ENCODE measurements at regions not wholly inside any gene's neighbourhood (a gene's known extent, or its start where the extent isn't known, plus 50 kb on each side); places are given as distances from the start of the nearest gene placed in this dataset.

DNA sequence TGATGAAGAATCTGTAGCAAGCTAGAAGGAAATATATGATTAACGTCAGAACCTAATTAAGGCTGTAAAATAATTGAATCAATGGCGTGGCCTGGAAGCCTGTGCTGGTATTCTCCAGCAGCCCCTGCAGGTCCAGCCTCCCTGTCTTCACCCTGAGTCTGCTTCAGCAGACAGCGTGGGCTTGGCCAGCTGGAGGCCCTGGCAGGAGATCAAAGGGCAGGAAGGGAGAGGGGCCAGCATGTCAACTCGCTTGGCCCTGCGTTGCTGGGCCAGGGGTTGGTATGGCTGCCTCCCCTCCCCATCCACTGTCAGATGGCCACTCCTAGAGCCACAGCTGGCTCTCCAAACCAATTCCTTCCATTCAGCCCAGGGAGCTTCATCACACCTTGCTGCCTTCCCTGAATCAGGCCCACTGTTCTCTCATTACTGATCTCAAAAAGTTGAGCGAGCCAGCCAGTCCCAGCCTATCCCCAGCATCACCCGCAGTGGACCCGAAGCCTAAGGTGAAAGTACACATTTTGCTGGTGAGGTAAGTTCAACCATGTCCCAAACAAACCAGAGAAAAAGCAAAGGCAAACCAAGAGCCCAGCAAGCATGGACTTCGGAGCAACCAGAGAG lies 228.4 kb upstream of the AGAP1 start:
- no peak for DNase-seq

DNA sequence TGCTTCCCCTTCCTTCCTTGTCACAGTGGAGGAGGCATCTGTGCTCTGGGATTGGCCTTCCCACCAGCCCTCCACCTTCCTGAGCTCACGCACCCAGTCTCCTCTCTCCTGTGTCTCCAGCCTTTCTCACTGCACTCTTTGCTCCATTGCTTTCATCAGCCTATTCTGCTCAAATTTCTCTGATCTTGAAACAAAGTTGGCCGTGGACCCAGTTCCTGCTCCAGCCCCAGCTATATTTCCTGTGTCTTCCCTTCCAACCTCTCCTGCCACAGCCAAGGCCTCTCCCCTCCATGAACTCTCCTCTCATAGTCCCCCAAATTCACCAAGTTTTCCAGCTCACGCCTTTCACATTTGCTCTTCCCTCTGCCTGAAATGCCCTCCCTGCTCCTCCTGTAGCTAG lies 226.6 kb upstream of the AGAP1 start:
- no peak for DNase-seq

GRCh38 chr2:235268535-235268934 lies 225.3 kb upstream of the AGAP1 start:
- DNase-seq, result no peak

DNA sequence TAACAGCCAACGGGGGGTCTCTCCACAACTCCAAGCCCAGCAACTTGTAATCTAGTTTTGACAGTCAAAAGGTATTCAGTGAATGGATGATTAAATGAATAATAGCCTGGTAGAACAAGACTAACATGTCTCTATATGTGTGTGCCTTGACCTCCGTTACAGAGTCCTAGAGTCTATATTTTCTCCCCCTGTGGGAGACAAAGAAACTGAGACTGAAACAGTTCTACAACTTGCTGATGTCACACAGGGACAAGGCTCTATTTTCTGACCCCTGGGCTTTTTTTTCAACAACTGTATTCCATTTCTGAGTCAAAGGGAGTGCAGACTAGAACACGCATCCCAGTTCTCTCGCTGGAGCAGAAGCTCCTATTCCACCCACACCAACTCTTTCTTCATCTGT lies 223.6 kb upstream of the AGAP1 start:
- DNase-seq, result no peak

DNA sequence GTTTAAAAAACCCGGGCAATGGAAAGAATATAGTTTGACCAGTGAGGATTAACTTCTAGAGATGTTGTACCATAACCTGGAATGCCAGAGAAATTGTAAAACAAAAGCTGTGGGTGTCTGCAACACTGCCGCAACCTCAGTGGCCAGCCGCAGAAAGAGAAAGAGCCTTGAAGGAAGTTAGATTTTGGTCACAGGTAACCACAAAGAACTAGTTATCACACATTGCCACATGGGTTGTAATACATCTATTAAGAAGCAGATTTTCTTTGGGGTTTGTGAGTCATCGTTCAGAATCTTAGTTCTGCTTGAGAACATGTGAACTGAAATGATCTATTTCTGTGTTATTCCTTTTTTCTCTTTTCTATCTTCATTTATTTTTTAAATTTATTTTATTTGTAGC lies 222.9 kb upstream of the AGAP1 start:
- peak; percentile 92 for DNase-seq

DNA sequence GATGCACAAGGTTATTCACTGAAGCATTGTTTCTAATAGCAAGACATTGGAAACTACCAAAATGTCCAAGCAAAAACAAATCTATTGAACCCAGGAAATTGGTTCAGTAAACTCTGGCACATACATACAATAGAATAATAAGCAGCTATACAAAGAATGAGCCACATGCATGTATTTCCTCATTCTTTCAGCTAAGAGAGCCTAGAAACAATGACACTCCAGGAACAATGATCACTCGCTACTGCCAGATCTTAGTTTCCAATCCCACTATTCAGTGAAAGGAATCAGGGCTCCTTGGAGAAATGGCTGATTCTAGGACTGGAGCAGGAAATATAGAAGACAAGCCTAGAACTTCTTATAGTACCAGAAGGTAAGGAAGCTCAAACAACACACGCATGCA lies 221.9 kb upstream of the AGAP1 start:
- DNase-seq, result no peak

DNA sequence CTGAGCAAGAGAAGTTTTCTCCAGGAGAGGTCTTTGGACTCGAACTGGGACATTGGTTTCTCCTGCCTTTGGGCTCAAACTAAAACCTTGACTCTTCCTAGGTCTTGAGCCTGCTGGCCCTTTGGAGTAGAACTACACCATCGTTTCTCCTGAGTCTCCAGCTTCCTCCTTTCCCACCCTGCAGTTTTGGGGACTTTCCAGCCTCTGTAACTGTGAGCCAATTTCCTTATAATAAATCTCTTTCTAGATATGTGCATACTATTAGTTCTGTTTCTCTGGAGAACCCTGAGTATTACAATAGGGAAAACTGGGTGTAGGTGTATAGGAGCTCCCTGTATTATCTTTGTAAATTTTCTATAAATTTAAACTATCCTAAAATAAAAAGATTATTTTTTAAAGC lies 219.8 kb upstream of the AGAP1 start:
- DNase-seq, result no peak

GRCh38 chr2:235277485-235277884 lies 216.4 kb upstream of the AGAP1 start:
- no peak for DNase-seq

DNA sequence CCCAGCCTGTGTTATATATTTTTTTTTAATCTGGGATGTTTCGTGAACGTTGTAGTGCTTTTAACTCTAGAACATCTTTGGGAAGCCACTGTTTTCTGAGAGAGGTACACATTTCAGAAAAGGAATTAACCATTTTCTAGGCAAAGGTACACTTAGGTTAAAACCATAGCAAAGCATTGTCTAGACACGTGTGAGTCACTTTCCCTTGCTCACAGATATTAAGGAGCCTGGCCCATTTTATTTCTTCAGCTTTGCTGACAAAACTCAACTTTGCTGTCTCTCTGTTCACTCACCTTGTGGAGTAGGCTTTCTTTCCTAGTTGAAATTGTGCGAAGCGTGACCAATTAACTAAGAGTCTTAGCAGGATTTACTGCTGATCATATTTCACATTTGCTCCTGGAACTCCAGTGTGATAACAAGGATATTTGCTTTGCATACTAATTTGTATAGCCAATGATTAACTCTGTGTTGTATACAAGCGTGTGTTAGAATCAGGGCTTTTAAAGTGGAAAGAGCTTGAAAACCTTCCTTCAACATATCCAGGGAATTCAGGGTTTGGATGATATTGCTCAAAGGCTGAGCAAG lies 215.0 kb upstream of the AGAP1 start:
- DNase-seq, result no peak

- no peak for DNase-seq
Observed at GRCh38 chr2:235279965-235280364, 213.9 kb upstream of the AGAP1 start.

GRCh38 chr2:235283246-235283645 lies 210.6 kb upstream of the AGAP1 start:
- DNase-seq, result no peak

DNA sequence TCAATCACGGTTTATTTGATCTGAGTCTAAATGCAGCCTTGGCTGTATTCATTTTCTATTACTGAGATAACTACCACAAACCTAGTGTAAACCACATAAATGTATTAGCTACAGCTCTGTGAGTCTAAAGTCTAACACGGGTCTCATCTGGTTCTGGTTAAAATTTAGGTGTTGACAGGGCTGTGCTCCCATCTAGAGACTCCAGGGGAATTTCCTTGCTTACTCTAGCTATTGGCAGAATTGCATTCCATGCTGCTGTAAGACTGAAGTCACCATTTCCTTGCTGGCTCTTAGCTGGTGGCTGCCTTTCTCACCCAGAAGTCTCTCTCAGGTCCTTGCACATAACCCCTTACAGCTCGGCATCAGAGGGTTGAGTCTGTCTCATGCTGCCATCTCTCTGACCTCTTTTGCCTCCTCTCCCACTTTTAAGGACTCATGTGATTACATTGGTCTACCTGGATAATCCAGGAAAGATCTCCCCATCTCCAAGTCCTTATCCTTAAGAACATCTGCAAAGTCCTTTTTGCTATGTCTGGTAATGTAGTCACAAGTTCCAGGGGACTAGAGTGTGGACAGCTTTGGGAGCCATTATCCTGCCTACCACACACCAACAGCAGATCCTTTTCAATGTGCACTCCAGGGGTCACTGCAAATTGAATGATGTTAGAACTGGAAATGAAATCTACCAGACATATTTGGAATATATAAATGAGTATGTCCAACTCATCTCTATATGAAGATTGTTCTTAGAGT lies 207.0 kb upstream of the AGAP1 start:
- DNase-seq, result no peak

GRCh38 chr2:235287375-235287733 lies 206.5 kb upstream of the AGAP1 start:
- DNase-seq, result no peak

- DNase-seq, result peak; percentile 14
Observed at GRCh38 chr2:235291461-235291860, 202.4 kb upstream of the AGAP1 start.

GRCh38 chr2:235293061-235293460 lies 200.8 kb upstream of the AGAP1 start:
- DNase-seq, result no peak

GRCh38 chr2:235295831-235296230 lies 198.0 kb upstream of the AGAP1 start:
- no peak for DNase-seq

- no peak for DNase-seq
Observed at GRCh38 chr2:235300368-235301201, 193.3 kb upstream of the AGAP1 start.

GRCh38 chr2:235301202-235302076 lies 192.4 kb upstream of the AGAP1 start:
- DNase-seq, result no peak

- no peak for DNase-seq
Observed at GRCh38 chr2:235302263-235302662, 191.6 kb upstream of the AGAP1 start.

DNA sequence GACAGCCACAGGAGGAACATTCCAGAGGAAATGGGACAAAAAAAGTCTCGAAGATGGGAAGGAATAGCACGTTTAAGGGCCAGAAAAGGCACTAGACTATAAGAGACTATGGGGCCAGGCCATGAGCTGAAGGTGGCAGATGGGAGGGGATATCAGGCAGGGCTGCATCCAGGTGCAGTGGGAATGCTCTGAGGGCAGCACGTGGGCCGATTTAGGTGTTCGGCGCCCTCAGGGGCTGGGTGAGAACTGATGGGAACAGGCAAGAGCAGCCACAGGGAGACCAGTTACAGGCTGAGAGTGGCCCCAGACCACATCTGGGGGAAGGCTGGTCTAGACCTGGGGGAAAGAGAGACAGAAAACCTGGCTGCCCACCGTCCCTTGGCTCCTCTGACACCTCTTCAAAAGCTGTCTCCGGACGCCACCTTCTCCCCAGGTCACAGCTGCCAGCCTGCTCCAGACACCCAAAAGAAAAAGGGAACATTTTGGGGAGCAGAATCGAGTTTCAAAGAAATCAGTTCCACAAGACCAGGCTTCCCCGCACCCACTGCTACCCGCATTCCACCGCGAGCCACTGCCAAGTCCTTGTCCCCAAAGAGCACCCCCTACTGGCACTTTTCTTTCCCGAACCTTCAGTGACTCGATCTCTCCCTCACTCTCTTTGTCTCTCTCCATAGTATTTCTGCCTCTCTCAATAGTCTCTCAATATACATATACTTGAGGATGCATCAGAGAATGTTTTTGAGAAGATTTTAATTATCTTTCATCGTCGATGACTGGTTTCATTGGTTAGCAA lies 190.1 kb upstream of the AGAP1 start:
- no peak for DNase-seq

GRCh38 chr2:235305678-235306077 lies 188.2 kb upstream of the AGAP1 start:
- no peak for DNase-seq

DNA sequence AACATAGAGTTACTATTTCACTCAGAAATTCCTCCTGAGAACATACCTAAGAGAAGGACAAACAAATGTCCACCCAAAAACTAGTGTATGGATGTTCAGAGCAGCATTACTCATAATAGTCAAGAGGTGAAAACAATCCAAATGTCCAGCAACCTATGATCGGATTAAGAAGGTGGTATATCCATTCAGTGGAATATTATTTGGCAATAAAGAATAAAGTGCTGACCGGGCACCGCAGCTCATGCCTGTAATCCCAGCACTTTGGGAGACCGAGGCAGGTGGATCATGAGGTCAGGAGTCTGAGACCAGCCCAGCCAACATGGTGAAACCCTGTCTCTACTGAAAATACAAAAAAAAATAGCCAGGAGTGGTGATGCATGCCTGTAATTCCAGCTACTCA lies 182.8 kb upstream of the AGAP1 start:
- no peak for DNase-seq

Measured in OCI-M1 (cell line).